ENCODE measurements at regions not wholly inside any gene's neighbourhood (a gene's known extent, or its start where the extent isn't known, plus 50 kb on each side); places are given as distances from the start of the nearest gene placed in this dataset.

DNA sequence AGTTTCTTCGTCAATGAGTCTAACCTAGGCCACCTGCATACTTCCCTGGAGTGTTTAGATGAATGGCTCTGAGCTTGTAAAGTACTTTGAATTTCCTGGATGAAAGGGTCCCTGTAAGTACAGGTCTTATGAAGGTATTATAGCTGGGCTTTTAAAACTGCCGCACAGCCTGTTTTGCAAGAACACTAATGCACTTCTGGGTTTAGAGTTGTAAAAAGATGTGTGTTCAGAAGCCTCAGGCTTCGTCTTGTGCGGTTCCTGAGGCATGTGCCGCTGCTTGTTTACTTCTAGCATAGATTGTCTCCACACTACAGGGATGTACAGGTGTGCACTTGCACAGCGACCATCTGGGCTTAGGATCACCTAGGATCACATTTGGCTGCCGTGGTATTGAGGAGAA lies 324.5 kb downstream of the SOX4 start:
- no peak for ATAC-seq (ENCODE audit: insufficient read depth, low read depth)
- Histone ChIP-seq H3K4me3 (ENCODE audit: low read depth in 1 of 2, low read length in 2 of 2) (no peak overlapping the region), H2AFZ (ENCODE audit: low read depth, low read length) (no peak overlapping the region), H3K4me2 (ENCODE audit: insufficient read depth, low read length) (no peak overlapping the region), H3K27ac (ENCODE audit: low read length) (no peak overlapping the region), H3K27me3 (ENCODE audit: insufficient read depth, low read length, poor library complexity) (no peaks in the 10 kb centered on the region), H3K4me1 (ENCODE audit: insufficient read depth, low read length) (peaks cover 23% of the 10 kb centered on the region), H3K79me2 (ENCODE audit: insufficient read depth, low read length) (peaks cover 2% of the 10 kb centered on the region; the same call in 1 of the 2 replicates), H3K9ac (ENCODE audit: low read depth, low read length) (no peak overlapping the region), H4K20me1 (ENCODE audit: insufficient read depth, low read length) (no peaks in the 10 kb centered on the region), H3K36me3 (ENCODE audit: insufficient read depth, low read length) (peaks cover 13% of the 10 kb centered on the region; the same call in 1 of the 2 replicates), H3K9me3 (ENCODE audit: insufficient read depth, low read length, severe bottlenecking) (no peaks in the 10 kb centered on the region)
- TF ChIP-seq EZH2 (IDR thresholded peaks at IDR 0.05; ENCODE audit: borderline replicate concordance, low read depth, low read length, severe bottlenecking) (no peak), CTCF (IDR thresholded peaks at IDR 0.05; ENCODE audit: borderline replicate concordance, extremely low read depth, low read length, poor library complexity, severe bottlenecking) (no peak)
- DNase-seq = no peak

DNA sequence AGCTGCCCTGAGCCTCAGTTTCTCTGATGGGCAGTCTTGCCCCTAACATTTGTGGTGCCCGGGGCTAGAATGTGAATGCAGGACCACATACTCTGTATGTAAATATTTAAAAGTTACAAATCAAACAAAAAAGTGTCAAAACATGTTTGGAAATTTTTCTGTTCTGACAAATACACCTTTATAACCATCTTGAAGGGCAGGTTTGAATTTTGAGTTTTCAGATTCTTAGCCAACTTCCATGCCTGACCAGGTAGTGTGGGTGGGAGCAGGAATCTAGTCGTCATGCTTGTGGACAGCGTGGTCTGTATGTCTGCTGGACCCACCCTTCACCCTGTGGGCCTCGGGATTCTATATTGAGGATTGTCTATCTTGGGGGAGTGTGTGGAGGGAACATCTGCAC lies 325.1 kb downstream of the SOX4 start:
- no peak overlapping the region for H3K4me3 ChIP-seq (ENCODE audit: low read depth in 1 of 2, low read length in 2 of 2)
- TF ChIP-seq EZH2 (IDR thresholded peaks at IDR 0.05; ENCODE audit: borderline replicate concordance, low read depth, low read length, severe bottlenecking) (no peak), CTCF (IDR thresholded peaks at IDR 0.05; ENCODE audit: borderline replicate concordance, extremely low read depth, low read length, poor library complexity, severe bottlenecking) (no peak)
- H3K4me2 ChIP-seq (ENCODE audit: insufficient read depth, low read length) = no peak overlapping the region
- H3K36me3 ChIP-seq (ENCODE audit: insufficient read depth, low read length) = peaks cover 8% of the 10 kb centered on the region; the same call in 1 of the 2 replicates
- no peak for ATAC-seq (ENCODE audit: insufficient read depth, low read depth)
- H4K20me1 ChIP-seq (ENCODE audit: insufficient read depth, low read length) = no peaks in the 10 kb centered on the region
- no peak overlapping the region for H3K27ac ChIP-seq (ENCODE audit: low read length)
- H3K79me2 ChIP-seq (ENCODE audit: insufficient read depth, low read length) = peaks cover 2% of the 10 kb centered on the region; the same call in 1 of the 2 replicates
- H3K9me3 ChIP-seq (ENCODE audit: insufficient read depth, low read length, severe bottlenecking) = no peaks in the 10 kb centered on the region
- peaks cover 23% of the 10 kb centered on the region for H3K4me1 ChIP-seq (ENCODE audit: insufficient read depth, low read length)
- no peak overlapping the region for H2AFZ ChIP-seq (ENCODE audit: low read depth, low read length)
- no peak overlapping the region for H3K9ac ChIP-seq (ENCODE audit: low read depth, low read length)
- no peak for DNase-seq
- H3K27me3 ChIP-seq (ENCODE audit: insufficient read depth, low read length, poor library complexity) = no peaks in the 10 kb centered on the region

- H2AFZ ChIP-seq (ENCODE audit: low read depth, low read length) = no peak overlapping the region
- no peak for TF ChIP-seq EZH2 (IDR thresholded peaks at IDR 0.05; ENCODE audit: borderline replicate concordance, low read depth, low read length, severe bottlenecking)
- no peak for TF ChIP-seq CTCF (IDR thresholded peaks at IDR 0.05; ENCODE audit: borderline replicate concordance, extremely low read depth, low read length, poor library complexity, severe bottlenecking)
- ATAC-seq (ENCODE audit: insufficient read depth, low read depth) = no peak
Measured at GRCh38 chr6:21922086-21922485, 328.5 kb downstream of the SOX4 start.

DNA sequence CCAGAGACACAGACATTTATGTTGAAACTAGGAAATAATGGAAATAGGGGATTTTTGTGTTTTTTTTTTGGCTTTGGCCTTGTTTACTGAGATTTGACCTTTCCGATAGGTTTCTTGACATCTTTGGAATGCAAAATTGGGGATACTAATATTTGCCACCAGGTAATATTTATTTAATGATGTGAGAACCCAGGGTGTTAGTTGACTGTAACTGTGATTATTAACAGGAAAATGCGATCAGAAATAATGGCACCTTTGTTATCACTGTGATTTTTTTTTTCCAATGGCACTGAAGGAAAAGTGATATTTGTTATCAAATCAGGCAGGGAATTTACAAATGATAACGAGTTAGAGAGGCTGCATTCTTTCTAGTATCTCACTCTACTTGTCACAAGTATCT lies 330.5 kb downstream of the SOX4 start:
- Histone ChIP-seq H3K79me2 (ENCODE audit: insufficient read depth, low read length) (no peaks in the 10 kb centered on the region; the same call in 1 of the 2 replicates), H3K4me2 (ENCODE audit: insufficient read depth, low read length) (no peak overlapping the region), H3K9me3 (ENCODE audit: insufficient read depth, low read length, severe bottlenecking) (no peaks in the 10 kb centered on the region), H3K4me3 (ENCODE audit: low read depth in 1 of 2, low read length in 2 of 2) (no peak overlapping the region), H3K27me3 (ENCODE audit: insufficient read depth, low read length, poor library complexity) (no peaks in the 10 kb centered on the region), H3K36me3 (ENCODE audit: insufficient read depth, low read length) (no peaks in the 10 kb centered on the region), H3K27ac (ENCODE audit: low read length) (no peak overlapping the region), H3K4me1 (ENCODE audit: insufficient read depth, low read length) (peaks cover 21% of the 10 kb centered on the region), H3K9ac (ENCODE audit: low read depth, low read length) (no peak overlapping the region), H4K20me1 (ENCODE audit: insufficient read depth, low read length) (no peaks in the 10 kb centered on the region), H2AFZ (ENCODE audit: low read depth, low read length) (no peak overlapping the region)
- ATAC-seq (ENCODE audit: insufficient read depth, low read depth) (no peak), DNase-seq (no peak)
- no peak for TF ChIP-seq CTCF (IDR thresholded peaks at IDR 0.05; ENCODE audit: borderline replicate concordance, extremely low read depth, low read length, poor library complexity, severe bottlenecking)
- no peak for TF ChIP-seq EZH2 (IDR thresholded peaks at IDR 0.05; ENCODE audit: borderline replicate concordance, low read depth, low read length, severe bottlenecking)

More at GRCh38 chr6:21922086-21922485, 328.5 kb downstream of the SOX4 start:
- peaks cover 16% of the 10 kb centered on the region for H3K4me1 ChIP-seq (ENCODE audit: insufficient read depth, low read length)
- H3K9ac ChIP-seq (ENCODE audit: low read depth, low read length) = no peak overlapping the region
- H3K4me2 ChIP-seq (ENCODE audit: insufficient read depth, low read length) = no peak overlapping the region
- no peaks in the 10 kb centered on the region for H3K9me3 ChIP-seq (ENCODE audit: insufficient read depth, low read length, severe bottlenecking)
- peaks cover 2% of the 10 kb centered on the region for H3K79me2 ChIP-seq (ENCODE audit: insufficient read depth, low read length)
- H3K27me3 ChIP-seq (ENCODE audit: insufficient read depth, low read length, poor library complexity) = no peaks in the 10 kb centered on the region
- H3K4me3 ChIP-seq (ENCODE audit: low read depth in 1 of 2, low read length in 2 of 2) = no peak overlapping the region
- no peak overlapping the region for H3K27ac ChIP-seq (ENCODE audit: low read length)
- H4K20me1 ChIP-seq (ENCODE audit: insufficient read depth, low read length) = no peaks in the 10 kb centered on the region
- no peaks in the 10 kb centered on the region for H3K36me3 ChIP-seq (ENCODE audit: insufficient read depth, low read length)
- no peak for DNase-seq
